GM23338 (cell line): ENCODE measurements at regions not wholly inside any gene's neighbourhood (a gene's known extent, or its start where the extent isn't known, plus 50 kb on each side); places are given as distances from the start of the nearest gene placed in this dataset.

Experiments used
- CTCF ChIP-seq, 2 experiments: fragments of 200-600 bp in 1 of 2; sonication (generic) in 1 of 2; conservative IDR thresholded peaks; 2 replicates each; pipeline versions ENCODE4 v1.5.1 to v1.6.1; 2016 to 2017; ENCODE audit warnings: antibody characterized with exemption in 2 of 2, low read depth in 2 of 2, mild to moderate bottlenecking in 2 of 2, moderate library complexity in 1 of 2
- ZNF462 ChIP-seq: fragments of 250-450 bp; sonication (Bioruptor Pico); IDR thresholded peaks from 2 replicates; pipeline ENCODE4 v1.5.0; 2020; ENCODE audit warnings: mild to moderate bottlenecking, moderate library complexity

GRCh38 chr4:132495267-132495812 is 653.8 kb upstream of the PCDH10 start:
- TF ChIP-seq CTCF (conservative IDR thresholded peaks at IDR 0.05; ENCODE audit: low read depth in 2 of 2) (peak in 1 of 2 experiments; percentile 24; a peak in 1 of 4 replicates), ZNF462 (CRISPR knock-in tag) (0 out of 2 replicates have a peak, but pooled peaks have one; percentile 1)
